ENCODE measurements at regions not wholly inside any gene's neighbourhood (a gene's known extent, or its start where the extent isn't known, plus 50 kb on each side); places are given as distances from the start of the nearest gene placed in this dataset.

- Mint-ChIP-seq H3K36me3 (ENCODE audit: unreplicated experiment) (no peaks in the 10 kb centered on the region), H3K27me3 (ENCODE audit: unreplicated experiment) (peaks cover 2% of the 10 kb centered on the region), H3K27ac (ENCODE audit: unreplicated experiment) (no peak overlapping the region), H3K4me1 (ENCODE audit: low read depth, unreplicated experiment) (no peaks in the 10 kb centered on the region), H3K4me3 (ENCODE audit: unreplicated experiment) (no peak overlapping the region), H3K9me3 (ENCODE audit: unreplicated experiment) (no peaks in the 10 kb centered on the region)
- DNase-seq, result no peak
- TF ChIP-seq, protein P1, sequence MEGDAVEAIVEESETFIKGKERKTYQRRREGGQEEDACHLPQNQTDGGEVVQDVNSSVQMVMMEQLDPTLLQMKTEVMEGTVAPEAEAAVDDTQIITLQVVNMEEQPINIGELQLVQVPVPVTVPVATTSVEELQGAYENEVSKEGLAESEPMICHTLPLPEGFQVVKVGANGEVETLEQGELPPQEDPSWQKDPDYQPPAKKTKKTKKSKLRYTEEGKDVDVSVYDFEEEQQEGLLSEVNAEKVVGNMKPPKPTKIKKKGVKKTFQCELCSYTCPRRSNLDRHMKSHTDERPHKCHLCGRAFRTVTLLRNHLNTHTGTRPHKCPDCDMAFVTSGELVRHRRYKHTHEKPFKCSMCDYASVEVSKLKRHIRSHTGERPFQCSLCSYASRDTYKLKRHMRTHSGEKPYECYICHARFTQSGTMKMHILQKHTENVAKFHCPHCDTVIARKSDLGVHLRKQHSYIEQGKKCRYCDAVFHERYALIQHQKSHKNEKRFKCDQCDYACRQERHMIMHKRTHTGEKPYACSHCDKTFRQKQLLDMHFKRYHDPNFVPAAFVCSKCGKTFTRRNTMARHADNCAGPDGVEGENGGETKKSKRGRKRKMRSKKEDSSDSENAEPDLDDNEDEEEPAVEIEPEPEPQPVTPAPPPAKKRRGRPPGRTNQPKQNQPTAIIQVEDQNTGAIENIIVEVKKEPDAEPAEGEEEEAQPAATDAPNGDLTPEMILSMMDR (IDR thresholded peaks at IDR 0.05; ENCODE audit: partially characterized antibody, unreplicated experiment), result no peak
These were observed 152.5 kb downstream of the ICOS start for GRCh38 chr2:204089105-204089504.

- no peak overlapping the region for H3K4me3 Mint-ChIP-seq (ENCODE audit: unreplicated experiment)
- no peak overlapping the region for H3K27ac Mint-ChIP-seq (ENCODE audit: unreplicated experiment)
- no peaks in the 10 kb centered on the region for H3K4me1 Mint-ChIP-seq (ENCODE audit: low read depth, unreplicated experiment)
- TF ChIP-seq, protein P1 (IDR thresholded peaks at IDR 0.05; ENCODE audit: partially characterized antibody, unreplicated experiment), result no peak
- no peak for DNase-seq
- H3K27me3 Mint-ChIP-seq (ENCODE audit: unreplicated experiment), result peaks cover 2% of the 10 kb centered on the region
- no peaks in the 10 kb centered on the region for H3K36me3 Mint-ChIP-seq (ENCODE audit: unreplicated experiment)
- no peaks in the 10 kb centered on the region for H3K9me3 Mint-ChIP-seq (ENCODE audit: unreplicated experiment)
These were observed 153.0 kb downstream of the ICOS start for GRCh38 chr2:204089574-204089973.

GRCh38 chr2:204090021-204090420 lies 153.5 kb downstream of the ICOS start:
- Mint-ChIP-seq H3K4me1 (ENCODE audit: low read depth, unreplicated experiment) (no peaks in the 10 kb centered on the region), H3K27me3 (ENCODE audit: unreplicated experiment) (peaks cover 2% of the 10 kb centered on the region), H3K27ac (ENCODE audit: unreplicated experiment) (no peak overlapping the region), H3K36me3 (ENCODE audit: unreplicated experiment) (no peaks in the 10 kb centered on the region), H3K4me3 (ENCODE audit: unreplicated experiment) (no peak overlapping the region), H3K9me3 (ENCODE audit: unreplicated experiment) (no peaks in the 10 kb centered on the region)
- TF ChIP-seq, protein P1 (IDR thresholded peaks at IDR 0.05; ENCODE audit: partially characterized antibody, unreplicated experiment), result no peak
- DNase-seq, result no peak

DNA sequence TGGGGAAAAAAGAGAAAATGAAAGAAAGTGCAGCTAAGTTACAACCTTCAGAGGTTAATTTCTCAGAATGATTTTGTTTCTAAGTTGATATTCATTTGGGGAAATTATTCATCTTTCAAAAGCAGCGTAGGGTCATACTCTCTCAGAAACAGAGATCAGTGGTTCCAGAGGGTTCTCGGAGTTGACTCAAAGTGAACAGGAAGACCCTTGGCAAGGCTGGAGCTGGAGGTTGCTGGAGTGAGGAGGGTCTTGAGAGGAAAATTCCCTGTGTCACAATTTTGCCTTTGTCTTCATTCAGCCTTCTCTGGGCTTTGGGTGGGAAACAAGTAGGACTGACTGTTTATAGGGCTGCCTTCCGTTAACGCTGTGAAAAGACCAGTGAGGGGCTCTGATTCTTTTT lies 168.2 kb downstream of the ICOS start:
- no peak overlapping the region for H3K4me3 Mint-ChIP-seq (ENCODE audit: unreplicated experiment)
- peaks cover 4% of the 10 kb centered on the region for H3K9me3 Mint-ChIP-seq (ENCODE audit: unreplicated experiment)
- H3K36me3 Mint-ChIP-seq (ENCODE audit: unreplicated experiment), result no peaks in the 10 kb centered on the region
- peaks cover 4% of the 10 kb centered on the region for H3K4me1 Mint-ChIP-seq (ENCODE audit: low read depth, unreplicated experiment)
- no peak overlapping the region for H3K27ac Mint-ChIP-seq (ENCODE audit: unreplicated experiment)
- DNase-seq, result no peak
- TF ChIP-seq, protein P1 (IDR thresholded peaks at IDR 0.05; ENCODE audit: partially characterized antibody, unreplicated experiment), result no peak
- H3K27me3 Mint-ChIP-seq (ENCODE audit: unreplicated experiment), result peaks cover 2% of the 10 kb centered on the region

DNA sequence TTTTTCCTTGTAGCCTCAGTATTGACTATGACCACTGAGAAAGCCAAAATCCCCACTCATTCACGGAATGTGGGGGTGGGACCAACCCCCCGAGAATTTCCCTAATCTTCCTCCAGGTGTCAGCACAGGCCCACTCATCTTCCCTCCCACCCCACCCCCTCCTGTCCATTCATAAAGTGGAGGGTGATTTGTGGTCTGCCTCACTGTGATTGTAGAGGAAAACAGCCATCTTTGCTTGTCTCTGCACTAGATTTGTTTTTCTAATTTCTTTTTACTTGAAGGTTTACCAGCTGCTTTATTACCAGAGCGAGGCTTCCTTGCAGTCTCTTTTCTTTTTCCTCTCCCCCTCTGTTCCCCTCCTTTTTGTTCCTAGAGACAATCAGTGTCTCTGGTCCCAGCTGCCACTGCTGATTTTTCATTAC lies 171.8 kb downstream of the ICOS start:
- Mint-ChIP-seq H3K27ac (ENCODE audit: unreplicated experiment) (peak overlapping the region; percentile 24), H3K4me3 (ENCODE audit: unreplicated experiment) (no peak overlapping the region), H3K9me3 (ENCODE audit: unreplicated experiment) (peaks cover 6% of the 10 kb centered on the region), H3K27me3 (ENCODE audit: unreplicated experiment) (peaks cover 4% of the 10 kb centered on the region), H3K4me1 (ENCODE audit: low read depth, unreplicated experiment) (peaks cover 4% of the 10 kb centered on the region), H3K36me3 (ENCODE audit: unreplicated experiment) (no peaks in the 10 kb centered on the region)
- TF ChIP-seq, protein P1 (IDR thresholded peaks at IDR 0.05; ENCODE audit: partially characterized antibody, unreplicated experiment), result peak; percentile 72
- DNase-seq, result no peak
